GM03348 (cell line): ENCODE measurements at regions not wholly inside any gene's neighbourhood (a gene's known extent, or its start where the extent isn't known, plus 50 kb on each side); places are given as distances from the start of the nearest gene placed in this dataset.
"Not testable (repeated sequence)": the region's sequence is repeated elsewhere in the genome, so short reads cannot be mapped to it uniquely, and the experiment has no call there.

Source experiments
- DNase-seq: peaks from one replicate; pipeline ENCODE4 v3.0.0; 2012; ENCODE audit warnings: low spot score

DNA sequence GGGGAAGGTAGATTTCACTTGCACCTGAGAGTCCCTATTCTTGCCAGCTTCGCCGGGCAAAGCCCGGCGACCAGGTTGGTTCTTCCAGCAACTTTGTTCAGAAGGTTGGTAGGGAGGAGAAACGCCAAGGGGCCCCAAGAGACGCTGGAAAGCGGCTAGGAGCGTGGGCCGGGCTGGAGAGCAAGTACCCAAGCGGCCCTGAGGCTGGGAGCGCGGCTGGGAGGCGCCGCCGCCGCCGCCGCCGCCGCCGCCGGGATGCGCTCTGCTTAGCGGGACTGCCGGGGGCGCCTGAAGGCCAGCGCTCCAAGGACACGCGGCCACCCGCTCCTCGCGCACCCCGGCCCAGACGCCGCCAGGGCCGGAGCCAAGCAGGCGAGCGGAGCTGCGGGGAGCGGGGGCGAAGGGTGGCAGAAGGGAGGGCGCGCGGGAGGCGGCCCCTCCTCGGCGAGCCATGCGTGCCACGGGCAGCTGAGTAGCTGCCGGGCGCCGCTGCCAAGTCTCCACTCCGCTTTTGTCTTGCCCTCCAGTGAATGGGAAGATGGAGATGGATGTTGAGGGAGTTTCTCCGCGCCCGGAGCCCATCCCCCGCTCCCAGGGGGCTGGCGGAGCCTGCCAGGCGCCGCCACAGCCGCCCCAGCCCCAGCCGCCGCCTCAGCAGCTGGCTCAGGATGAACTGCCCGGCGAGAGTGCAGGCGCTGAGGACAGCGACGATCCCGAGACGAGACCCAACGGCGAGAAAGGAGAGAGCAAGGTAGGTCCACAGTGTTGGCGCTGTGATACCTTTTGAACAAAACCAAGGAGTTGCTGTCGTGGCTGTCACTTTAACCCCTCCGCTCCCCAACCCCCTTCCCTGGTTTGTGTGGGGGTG lies 227.4 kb upstream of the AZI2 start:
- DNase-seq: peak; percentile 68

DNA sequence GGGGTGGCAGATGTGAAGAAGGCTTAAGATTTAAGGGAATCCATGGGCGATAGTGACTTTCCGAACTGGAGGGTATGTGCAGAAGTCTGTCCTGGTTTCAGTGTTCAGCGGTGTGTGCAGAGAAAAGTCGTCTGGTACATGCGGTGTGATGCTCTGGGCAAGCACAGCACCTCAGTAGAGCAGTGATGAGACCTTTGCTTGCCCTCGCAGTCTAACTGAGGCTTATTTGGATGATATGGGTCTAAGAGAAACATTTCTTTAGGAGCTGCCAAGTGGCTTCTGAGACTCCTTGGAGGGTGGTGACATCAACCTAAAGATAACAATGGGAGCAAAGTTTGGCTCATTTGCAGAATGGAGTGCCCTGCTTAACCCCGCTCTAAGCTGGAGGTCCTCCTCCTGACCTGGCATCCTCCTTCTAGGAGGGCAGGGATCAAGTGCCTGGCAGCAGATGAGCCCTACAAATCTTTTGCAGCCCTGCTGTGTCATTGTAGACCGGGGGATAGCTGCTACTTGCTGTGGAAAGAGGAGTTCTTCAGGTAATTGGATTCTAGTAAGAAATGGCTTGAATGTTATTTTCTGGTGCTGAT lies 228.1 kb upstream of the AZI2 start:
- no peak for DNase-seq

DNA sequence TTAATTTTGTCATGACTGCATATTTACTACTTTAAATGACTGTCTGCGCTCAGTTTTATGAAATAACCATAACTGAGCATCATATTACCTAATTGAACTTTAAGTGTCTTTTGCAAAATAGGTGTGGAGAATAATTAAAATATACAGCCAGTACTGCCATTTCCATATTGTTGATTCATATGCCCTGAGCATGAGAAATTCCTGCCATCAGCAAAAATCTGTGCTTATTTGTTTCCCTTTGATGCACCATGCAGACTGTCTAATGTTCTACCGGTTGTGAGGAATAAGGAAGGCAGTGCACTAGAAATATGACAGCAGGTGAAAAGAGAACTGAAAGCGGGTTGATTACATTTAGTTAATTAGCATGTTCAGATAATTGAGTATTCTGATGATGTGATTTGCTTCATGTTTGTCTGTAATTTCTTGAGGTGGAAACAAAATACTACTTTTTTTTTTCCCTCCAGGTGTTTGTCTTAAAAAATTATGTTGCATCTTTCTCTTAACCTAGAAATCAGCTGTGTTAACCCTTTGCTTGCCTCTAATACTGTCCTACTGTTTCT lies 229.4 kb upstream of the AZI2 start:
- DNase-seq: no peak

DNA sequence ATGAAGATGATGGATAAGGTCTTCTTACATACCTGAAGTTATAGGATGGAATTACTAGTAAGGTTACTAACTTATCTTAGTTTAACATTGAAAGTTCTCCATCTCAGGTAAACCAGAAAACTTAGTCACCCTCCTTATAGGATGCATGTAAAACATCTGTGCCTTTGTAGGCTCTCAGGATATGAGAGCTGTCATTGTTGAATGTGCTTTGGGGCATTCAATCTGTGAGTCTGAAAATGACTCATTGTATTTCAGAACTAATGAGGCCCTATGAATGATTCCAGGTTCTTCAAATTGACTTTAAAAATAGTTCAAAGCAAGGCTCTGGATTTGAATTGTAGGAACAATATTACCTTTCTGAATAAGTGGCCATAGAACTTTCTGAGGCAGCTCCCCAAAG lies 237.7 kb upstream of the AZI2 start:
- DNase-seq: no peak

DNA sequence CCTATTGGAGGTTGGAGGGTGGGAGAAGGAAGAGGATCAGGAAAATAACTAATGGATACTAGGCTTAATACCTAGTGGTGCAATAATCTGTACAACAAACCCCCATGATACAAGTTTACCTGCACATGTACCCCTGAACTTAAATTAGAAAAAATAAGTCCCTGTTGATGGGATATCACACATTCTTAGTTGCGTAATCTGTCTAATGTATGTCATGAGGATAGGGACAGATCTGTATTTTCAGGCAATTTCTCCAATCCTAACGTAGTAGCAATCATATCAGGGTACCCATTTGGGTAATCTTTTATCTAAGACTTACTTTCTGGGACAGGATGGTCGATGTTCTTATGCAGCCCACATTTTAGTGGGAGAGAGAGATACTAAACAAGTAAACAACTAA lies 239.1 kb upstream of the AZI2 start:
- no peak for DNase-seq

DNA sequence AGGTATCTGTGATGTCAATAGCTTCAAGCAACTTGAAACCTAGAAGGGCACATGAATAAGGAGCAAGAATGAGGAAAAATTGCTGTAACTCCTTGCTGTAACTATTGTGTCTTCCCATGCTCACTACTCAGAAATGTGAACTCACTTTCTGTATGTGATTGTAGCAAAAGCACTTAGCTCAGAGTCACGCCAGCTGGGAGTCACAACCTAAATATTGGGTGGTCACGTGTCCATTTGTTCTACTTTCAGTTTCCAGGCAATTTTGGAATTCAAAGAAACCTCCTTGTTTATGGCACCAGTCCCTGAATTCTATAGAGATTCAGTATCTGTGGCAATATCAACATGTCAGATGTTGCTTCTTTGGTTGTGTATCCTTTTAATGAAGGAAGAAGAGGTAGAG lies 241.6 kb upstream of the AZI2 start:
- no peak for DNase-seq

DNA sequence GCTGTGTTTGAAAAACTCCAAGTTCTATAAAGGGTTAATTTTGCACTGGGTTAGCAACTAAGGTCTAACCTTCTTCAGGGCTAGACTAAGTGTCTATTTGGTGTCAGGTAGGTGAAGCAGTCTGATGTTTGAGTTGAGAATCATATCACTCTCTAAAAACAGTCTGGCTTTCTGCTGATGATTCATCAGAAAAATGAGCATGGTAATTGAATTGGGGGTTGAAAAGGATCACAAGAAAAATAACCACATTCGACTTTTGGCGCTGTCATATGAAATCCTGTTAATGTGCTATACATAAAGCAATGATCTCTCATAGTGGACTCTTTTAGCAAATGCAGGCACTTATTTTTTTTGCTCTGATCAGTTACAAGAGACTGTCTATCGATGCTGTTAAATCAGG lies 242.2 kb upstream of the AZI2 start:
- no peak for DNase-seq

DNA sequence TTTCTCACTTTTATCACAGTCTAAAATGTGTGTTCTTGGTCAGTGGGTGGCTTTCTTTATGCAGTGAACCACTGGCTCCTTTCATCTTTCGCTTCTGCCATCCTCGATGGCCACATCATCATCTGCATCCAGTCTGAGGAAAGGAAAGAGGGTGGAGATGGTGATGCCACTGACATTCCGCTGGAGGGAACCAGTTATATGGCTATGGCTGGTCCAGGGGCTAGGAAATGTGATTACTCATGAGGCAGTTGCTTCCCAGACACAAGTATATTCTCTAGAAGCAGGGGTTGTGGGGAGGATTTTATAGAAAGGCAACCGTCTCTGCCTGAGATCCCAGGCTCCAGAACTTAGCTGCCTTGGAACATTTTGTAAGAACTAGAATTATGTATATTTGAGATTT lies 246.7 kb upstream of the AZI2 start:
- no peak for DNase-seq

DNA sequence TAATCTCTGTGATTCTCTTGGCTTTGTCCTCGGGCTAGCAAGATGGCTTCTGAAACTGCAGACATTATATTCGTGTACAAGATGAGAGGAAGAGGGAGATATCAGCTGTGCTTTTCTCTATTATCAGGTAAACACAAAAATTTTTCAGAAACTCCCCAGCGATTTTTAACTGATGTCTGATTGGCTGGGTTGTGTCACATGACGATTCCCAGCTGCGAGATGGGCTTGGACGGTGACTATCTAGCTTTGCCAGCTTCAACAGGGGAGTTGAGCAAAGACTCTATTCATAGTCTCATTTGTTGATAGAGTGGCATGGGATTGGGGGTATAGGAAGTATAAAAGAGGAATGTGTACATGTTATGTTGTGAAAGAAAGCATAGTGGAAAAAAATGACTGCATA lies 248.8 kb upstream of the AZI2 start:
- DNase-seq: no peak

DNA sequence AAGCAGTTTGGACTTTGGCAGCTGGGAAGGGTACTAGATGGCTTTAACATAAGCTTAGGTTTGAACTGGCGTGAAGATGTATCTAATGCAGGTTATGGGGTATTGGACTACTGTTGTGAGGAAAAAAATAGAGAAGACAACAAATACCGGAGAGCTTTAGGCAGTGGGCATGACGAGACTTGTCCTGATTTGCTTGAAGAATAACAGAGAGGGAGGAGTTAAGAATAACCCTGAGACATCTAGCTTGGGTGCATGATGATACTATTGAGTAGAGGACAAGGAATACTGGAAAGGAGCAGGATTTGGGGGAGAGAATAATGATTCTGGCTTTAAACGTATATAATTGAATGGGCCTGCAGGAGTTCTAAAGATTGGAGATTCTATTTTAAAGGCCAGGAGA lies 249.5 kb upstream of the AZI2 start:
- DNase-seq: no peak

DNA sequence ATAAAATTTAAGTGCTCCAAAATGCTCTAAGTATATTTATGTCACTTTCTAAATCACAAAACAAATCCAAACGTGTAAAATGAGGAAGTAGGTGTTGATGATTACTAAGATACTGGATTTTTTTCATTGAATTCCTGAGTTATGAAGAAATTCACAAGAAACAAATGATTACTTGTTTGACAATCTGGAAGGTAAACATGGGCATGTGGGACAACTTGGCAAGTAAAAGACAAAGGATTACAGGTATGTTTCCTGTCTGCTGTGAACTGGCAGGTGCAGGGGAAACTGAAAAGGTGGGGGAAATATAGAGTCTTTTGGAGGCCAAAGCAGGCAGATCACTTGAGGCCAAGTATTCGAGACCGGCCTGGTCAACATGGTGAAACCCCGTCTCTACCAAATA lies 252.7 kb upstream of the AZI2 start:
- DNase-seq: no peak

DNA sequence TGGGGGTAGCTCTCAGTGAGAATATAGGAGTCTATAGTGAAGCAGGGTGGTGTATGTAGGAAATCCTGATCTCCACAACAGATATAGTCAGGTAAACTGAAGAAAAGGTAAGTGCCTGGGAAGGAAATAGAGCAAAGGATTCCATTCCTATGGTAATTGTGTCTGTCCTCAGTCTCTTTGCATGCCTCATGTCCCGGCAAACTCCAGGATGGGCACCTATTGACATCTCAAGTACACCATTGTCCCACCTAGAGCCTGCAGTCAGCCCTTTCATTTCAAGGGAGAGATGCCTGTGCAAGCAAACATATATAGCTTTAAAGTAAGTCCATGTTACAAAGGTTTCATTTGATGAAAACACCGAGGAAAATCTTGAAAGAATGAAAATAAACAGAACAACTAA lies 257.7 kb upstream of the AZI2 start:
- DNase-seq: no peak

DNA sequence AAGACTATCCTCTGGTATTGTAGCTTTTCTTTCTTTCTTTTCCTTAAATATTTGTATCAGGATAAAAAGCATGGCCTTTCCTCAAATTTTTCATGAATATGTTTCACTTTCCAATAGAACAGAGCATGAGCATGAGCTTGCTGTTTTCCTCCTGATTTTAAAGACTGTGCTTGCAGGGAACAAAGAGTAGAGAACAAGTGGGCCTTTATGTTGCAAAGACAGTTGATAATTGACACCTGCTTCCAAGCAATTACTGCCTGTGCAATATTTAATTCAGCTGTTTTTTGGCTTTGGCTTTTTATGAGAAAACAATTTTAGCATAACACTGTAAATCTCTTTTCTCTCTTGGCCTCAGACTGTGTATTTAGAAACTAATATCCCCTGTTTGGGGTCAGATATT lies 263.6 kb upstream of the AZI2 start:
- no peak for DNase-seq

DNA sequence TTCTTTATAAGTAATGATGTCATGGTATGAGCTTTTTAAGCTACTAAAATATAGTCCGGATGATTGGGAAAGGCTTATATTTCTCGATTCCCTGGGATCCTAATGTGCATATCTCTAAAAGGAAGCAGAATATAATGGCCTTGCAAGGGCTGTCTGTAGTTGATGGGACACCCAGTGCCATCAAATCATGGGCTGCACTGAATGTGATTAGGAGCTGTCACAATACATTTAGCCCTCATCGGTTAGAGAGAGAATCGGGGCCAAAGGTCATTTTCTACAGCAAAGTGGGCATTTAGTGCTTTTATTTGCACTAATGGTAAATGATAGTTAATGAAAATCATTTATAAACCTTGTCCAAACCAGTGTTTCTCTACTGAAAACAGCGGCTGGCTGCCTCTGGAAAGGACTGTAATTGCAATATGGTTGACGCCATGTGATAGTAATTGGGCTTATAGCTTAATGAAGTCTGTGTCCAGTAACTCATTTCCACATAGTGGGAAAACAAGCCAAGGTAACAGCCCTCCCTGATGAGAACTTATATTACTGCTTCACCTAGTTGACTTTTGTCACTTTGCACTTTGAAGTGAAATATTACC lies 265.0 kb upstream of the AZI2 start:
- no peak for DNase-seq

DNA sequence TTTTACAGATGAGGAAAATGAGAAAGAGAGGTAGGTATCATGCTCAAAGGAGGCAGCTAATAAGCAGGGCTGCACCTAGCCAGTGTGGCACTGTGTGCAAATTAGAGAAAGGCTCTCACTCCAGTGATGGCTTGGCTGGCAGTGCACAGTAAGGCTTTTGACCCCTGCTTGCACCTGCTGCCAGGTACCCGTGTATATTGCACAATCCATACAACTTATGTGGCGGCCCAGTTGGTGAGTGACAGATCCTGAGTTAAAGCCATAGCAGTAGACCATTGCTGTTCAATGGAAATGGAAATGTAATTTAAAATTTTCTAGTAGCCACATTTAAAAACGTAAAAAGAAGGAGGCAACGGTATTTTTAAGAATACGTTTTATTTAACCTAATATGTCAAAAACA lies 266.4 kb upstream of the AZI2 start:
- DNase-seq: no peak

DNA sequence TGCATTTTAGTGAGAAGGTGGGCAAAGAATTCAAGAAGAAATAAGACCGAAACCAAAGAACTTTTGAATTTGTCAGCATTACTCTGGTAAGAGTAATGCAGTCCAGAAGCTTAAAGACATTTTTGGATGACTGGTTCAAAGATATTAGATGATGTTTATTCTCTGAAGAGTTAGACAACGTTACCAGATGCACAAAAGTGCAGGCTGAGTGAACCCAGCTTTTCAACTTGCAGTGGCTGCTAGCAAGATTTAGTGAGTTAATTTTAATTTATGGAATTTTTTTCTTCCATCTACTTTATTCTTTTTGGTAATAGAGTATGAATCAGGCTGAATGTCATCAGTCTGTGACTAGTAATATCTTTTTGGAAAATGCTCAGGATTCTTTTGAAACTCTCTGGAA lies 267.3 kb upstream of the AZI2 start:
- no peak for DNase-seq

DNA sequence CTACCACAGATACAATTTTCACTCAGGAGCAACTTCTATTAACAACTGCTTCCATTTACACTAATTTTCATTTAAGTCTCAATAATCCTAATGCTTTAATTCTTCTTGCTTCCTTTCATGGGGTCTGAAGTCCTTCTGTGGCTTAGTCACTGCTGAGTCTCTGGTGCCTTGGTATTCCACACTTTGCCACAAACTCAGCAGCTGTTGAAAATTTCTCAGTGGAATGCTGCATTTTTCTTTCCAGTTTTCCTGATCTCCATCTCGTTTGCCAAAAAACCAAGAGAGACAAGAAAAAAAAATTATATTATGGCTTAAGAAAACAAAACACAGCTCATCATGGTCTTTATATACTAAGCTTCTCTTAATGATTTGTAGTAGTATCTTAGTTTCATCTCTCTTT lies 269.2 kb upstream of the AZI2 start:
- no peak for DNase-seq

DNA sequence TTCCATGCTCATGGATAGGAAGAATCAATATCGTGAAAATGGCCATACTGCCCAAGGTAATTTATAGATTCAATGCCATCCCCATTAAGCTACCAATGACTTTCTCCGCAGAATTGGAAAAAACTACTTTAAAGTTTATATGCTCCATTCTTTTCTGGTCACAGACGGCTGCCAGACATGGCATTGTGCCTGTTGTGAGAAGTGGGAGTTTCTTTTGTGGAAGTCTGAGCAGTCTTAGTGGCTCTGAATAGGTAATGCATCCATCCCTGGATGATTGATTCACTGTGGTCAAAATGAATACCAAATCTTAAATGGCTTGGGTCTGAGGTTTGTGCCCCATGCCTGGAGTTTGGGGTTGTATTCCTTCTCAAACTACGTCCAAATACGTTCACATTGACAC lies 274.5 kb upstream of the AZI2 start:
- DNase-seq: no peak

DNA sequence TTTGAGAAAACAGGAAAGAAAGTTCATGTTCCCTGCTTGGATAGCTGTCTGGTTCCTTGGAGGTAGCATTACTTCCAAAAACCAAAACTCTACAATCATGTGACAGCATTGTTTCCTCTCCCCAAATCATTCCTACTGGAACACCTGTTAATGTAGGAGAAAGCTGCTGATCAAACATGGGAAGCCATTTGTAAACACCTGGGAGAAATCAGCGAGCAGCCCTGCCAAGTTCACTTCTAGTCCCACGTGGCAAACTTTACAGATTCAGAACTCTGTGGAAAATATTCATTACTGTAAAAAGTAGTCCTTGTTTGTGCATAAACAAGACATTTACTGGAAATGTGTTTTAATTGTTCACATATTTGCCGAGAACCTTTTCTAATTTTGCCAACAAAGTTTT lies 275.5 kb upstream of the AZI2 start:
- DNase-seq: no peak

DNA sequence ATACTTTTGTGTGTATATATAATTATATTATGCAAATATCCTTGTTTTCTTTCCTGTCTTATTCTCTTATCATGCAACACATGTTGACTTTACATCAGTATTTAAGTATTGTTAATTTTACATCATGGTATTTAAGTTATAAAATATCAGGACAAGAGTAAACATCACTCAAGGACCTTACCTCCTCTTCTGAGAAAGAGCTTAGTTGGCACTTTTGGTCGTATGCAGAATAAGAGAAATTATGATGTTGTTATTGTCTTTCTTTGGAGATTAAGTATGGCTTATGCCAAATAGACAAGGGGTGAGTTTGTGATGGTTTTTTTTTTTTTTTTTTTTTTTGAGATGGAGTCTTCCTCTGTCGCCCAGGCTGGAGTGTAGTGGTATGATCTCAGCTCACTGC lies 279.2 kb upstream of the AZI2 start:
- not testable (repeated sequence) for DNase-seq

DNA sequence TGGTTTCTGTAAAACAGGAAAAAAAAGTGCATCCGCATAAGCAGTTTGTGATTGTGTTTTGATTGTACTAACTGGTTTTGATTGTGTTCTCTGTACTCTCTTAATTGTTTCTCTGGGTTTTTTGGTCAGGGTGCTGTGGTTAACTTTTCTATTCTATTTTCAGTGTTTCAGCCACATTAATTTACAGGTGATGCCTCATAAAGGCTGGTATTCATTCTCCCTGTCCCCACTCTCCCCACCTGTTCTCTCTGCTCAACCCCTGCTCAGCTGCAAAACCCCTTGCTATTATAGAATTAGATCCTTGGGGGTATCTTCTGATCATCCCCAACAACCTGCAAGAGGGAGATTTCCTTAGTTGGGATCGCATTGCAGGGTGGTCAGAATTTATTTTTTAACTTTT lies 285.4 kb upstream of the AZI2 start:
- no peak for DNase-seq

DNA sequence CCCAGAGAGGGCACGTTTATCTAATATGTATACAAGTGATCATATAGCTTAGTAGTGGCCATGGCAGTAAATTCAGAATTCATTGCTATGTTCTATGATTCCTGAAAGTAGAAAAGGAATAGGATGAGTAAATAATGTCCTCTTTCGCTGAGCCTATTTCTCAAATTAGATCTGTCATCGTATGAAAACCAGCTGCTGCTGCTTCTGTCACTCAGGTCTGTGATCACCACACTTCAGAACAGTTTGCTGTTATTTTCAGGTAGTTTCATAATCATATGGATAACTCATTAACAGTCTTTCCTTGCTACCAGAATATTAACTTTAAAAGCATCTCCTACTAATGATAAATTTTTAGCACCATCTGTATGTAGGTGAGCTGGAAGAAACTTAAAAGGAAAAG lies 289.1 kb upstream of the AZI2 start:
- DNase-seq: no peak

DNA sequence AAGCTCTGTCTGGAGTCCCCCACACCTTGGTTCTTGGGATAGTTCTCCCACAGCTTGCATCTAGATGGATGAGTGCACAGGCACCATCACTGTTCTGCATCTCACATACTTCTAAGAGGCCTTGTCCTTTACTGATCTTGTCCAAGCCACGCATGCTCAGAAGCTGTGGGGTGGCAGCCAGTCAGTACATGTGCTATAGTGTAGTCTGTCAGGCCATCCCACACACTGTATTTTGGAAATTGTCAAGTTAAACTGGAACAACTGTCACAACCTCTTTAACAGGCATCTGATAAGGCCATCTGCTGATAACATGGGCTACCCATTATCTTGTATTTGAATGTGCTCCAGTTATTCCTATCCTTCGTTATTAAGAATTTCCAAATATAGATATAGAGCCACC lies 296.5 kb upstream of the AZI2 start:
- DNase-seq: no peak
